Fibroblast of the aortic adventitia (primary cell): ENCODE measurements at regions not wholly inside any gene's neighbourhood (a gene's known extent, or its start where the extent isn't known, plus 50 kb on each side); places are given as distances from the start of the nearest gene placed in this dataset.

Source experiments
- DNase-seq: peaks from one replicate; pipeline ENCODE4 v3.0.0-alpha.2; 2010; ENCODE audit warnings: low read depth
- H3K4me3 ChIP-seq: 2 replicates; pipeline ENCODE4 v1.5.1; 2011; ENCODE audit warnings: low read depth, mild to moderate bottlenecking, control low read depth, low read length, moderate library complexity
- CTCF ChIP-seq: IDR thresholded peaks from 2 replicates; pipeline ENCODE4 v1.5.1; 2011; ENCODE audit warnings: mild to moderate bottlenecking, low read length, control low read depth, inconsistent platforms; ENCODE audit not compliant: insufficient read depth

- H3K4me3 ChIP-seq = no peak overlapping the region
- no peak for TF ChIP-seq CTCF
- peak; percentile 75 for DNase-seq
Measured at GRCh38 chr3:115275896-115276295, 128.8 kb upstream of the ZBTB20 start.

GRCh38 chr3:115279939-115280338 is 132.9 kb upstream of the ZBTB20 start:
- TF ChIP-seq CTCF = no peak
- no peak overlapping the region for H3K4me3 ChIP-seq
- DNase-seq = peak; percentile 82

GRCh38 chr3:115280506-115280905 is 133.4 kb upstream of the ZBTB20 start:
- H3K4me3 ChIP-seq = no peak overlapping the region
- peak; percentile 30 for DNase-seq
- no peak for TF ChIP-seq CTCF

- no peak overlapping the region for H3K4me3 ChIP-seq
- no peak for TF ChIP-seq CTCF
- DNase-seq = no peak
Measured at GRCh38 chr3:115281697-115282675, 134.9 kb upstream of the ZBTB20 start.

GRCh38 chr3:115284980-115285379 is 137.9 kb upstream of the ZBTB20 start:
- no peak overlapping the region for H3K4me3 ChIP-seq
- no peak for TF ChIP-seq CTCF
- DNase-seq = no peak

- TF ChIP-seq CTCF = no peak
- DNase-seq = no peak
- H3K4me3 ChIP-seq = no peak overlapping the region
Measured at GRCh38 chr3:115286529-115287197, 139.6 kb upstream of the ZBTB20 start.
